Smooth muscle cell (in vitro differentiated cells): ENCODE measurements at regions not wholly inside any gene's neighbourhood (a gene's known extent, or its start where the extent isn't known, plus 50 kb on each side); places are given as distances from the start of the nearest gene placed in this dataset.

Experiments
- DNase-seq: peaks from one replicate; lab custom pipeline; 2025; ENCODE audit not compliant: unreplicated experiment; lab: John Stamatoyannopoulos, UW
- H2AFZ ChIP-seq: fragments of 200-600 bp; sonication (generic); 2 replicates; pipeline ENCODE4 v1.6.0; 2016; ENCODE audit warnings: antibody characterized with exemption, low read depth, mild to moderate bottlenecking
- H3F3A ChIP-seq: fragments of 200-600 bp; sonication (generic); 2 replicates; pipeline ENCODE4 v1.6.0; 2017; ENCODE audit warnings: antibody characterized with exemption, low read depth
- H3K27ac ChIP-seq: fragments of 200-600 bp; sonication (generic); 2 replicates; pipeline ENCODE4 v1.5.1; 2016; ENCODE audit warnings: low read depth, mild to moderate bottlenecking
- H3K27me3 ChIP-seq: fragments of 200-600 bp; sonication (generic); 2 replicates; pipeline ENCODE4 v1.6.1; 2016; ENCODE audit warnings: low read depth, mild to moderate bottlenecking
- H3K36me3 ChIP-seq: fragments of 200-600 bp; sonication (generic); 2 replicates; pipeline ENCODE4 v1.5.1; 2016; ENCODE audit warnings: low read depth
- H3K4me1 ChIP-seq: fragments of 200-600 bp; sonication (generic); 2 replicates; pipeline ENCODE4 v1.5.1; 2016; ENCODE audit warnings: low read depth
- H3K4me2 ChIP-seq: fragments of 200-600 bp; sonication (generic); 2 replicates; pipeline ENCODE4 v1.6.0; 2016; ENCODE audit warnings: mild to moderate bottlenecking
- H3K4me3 ChIP-seq: fragments of 200-600 bp; sonication (generic); 2 replicates; pipeline ENCODE4 v1.5.1; 2016; ENCODE audit warnings: mild to moderate bottlenecking
- H3K79me2 ChIP-seq: fragments of 200-600 bp; sonication (generic); 2 replicates; pipeline ENCODE4 v1.6.0; 2016; ENCODE audit warnings: low read depth, mild to moderate bottlenecking
- H3K9ac ChIP-seq: fragments of 200-600 bp; sonication (generic); 2 replicates; pipeline ENCODE4 v1.6.0; 2016; ENCODE audit warnings: low read depth
- H3K9me3 ChIP-seq: fragments of 200-600 bp; sonication (generic); replicated peaks from 2 replicates; pipeline ENCODE4 v1.5.1; 2016; ENCODE audit warnings: low read depth
- H4K20me1 ChIP-seq: fragments of 200-600 bp; sonication (generic); 2 replicates; pipeline ENCODE4 v1.6.0; 2016; ENCODE audit warnings: low read depth
- CTCF ChIP-seq: fragments of 200-600 bp; sonication (generic); IDR thresholded peaks from 2 replicates; pipeline ENCODE4 v1.5.1; 2017; ENCODE audit warnings: borderline replicate concordance, mild to moderate bottlenecking, antibody characterized with exemption; ENCODE audit not compliant: insufficient read depth, poor library complexity, severe bottlenecking
- WGBS: methylation state at CpG from one replicate; pipeline ENCODE4 v1.1.7; 2016; ENCODE audit warnings: low lambda C conversion rate; 5-methylcytosine and 5-hydroxymethylcytosine counted together

GRCh38 chr10:130422366-130423324, 286.5 kb downstream of the GLRX3 start:
- TF ChIP-seq CTCF, result no peak
- Histone ChIP-seq H3K79me2 (no peaks in the 10 kb centered on the region), H4K20me1 (no peaks in the 10 kb centered on the region), H3K4me2 (no peak overlapping the region), H3K4me1 (no peaks in the 10 kb centered on the region), H3K36me3 (no peaks in the 10 kb centered on the region), H3F3A (no peaks in the 10 kb centered on the region), H3K27me3 (no peaks in the 10 kb centered on the region), H3K9me3 (no peaks in the 10 kb centered on the region), H3K27ac (no peak overlapping the region), H2AFZ (no peak overlapping the region), H3K4me3 (no peak overlapping the region), H3K9ac (no peak overlapping the region)
- no peak for DNase-seq
- 81% methylated on average over 12 of the region's 12 CpGs for WGBS

GRCh38 chr10:130423455-130424305, 287.5 kb downstream of the GLRX3 start:
- TF ChIP-seq CTCF, result no peak
- Histone ChIP-seq H3K4me1 (no peaks in the 10 kb centered on the region), H3K79me2 (no peaks in the 10 kb centered on the region), H3K9me3 (no peaks in the 10 kb centered on the region), H3K9ac (no peak overlapping the region), H3K27me3 (no peaks in the 10 kb centered on the region), H4K20me1 (no peaks in the 10 kb centered on the region), H3K4me2 (no peak overlapping the region), H3K36me3 (no peaks in the 10 kb centered on the region), H2AFZ (no peak overlapping the region), H3F3A (no peaks in the 10 kb centered on the region), H3K27ac (no peak overlapping the region), H3K4me3 (no peak overlapping the region)
- DNase-seq, result no peak
- 89% methylated on average over 21 of the region's 21 CpGs for WGBS

GRCh38 chr10:130424418-130424817, 288.2 kb downstream of the GLRX3 start:
- H3K27me3 ChIP-seq, result no peaks in the 10 kb centered on the region
- H3K4me1 ChIP-seq, result no peaks in the 10 kb centered on the region
- DNase-seq, result no peak
- H3K27ac ChIP-seq, result no peak overlapping the region
- H3K4me3 ChIP-seq, result no peak overlapping the region
- H3F3A ChIP-seq, result no peaks in the 10 kb centered on the region
- no peak overlapping the region for H2AFZ ChIP-seq
- H3K36me3 ChIP-seq, result no peaks in the 10 kb centered on the region
- H3K4me2 ChIP-seq, result no peak overlapping the region
- no peaks in the 10 kb centered on the region for H4K20me1 ChIP-seq
- WGBS, result 88% methylated on average over 10 of the region's 10 CpGs
- H3K9me3 ChIP-seq, result no peaks in the 10 kb centered on the region
- no peaks in the 10 kb centered on the region for H3K79me2 ChIP-seq
- TF ChIP-seq CTCF, result no peak
- H3K9ac ChIP-seq, result no peak overlapping the region
